NCI-H1417 treated with DMSO at 0.1 percent for 48 hours (cell line): ENCODE measurements at regions not wholly inside any gene's neighbourhood (a gene's known extent, or its start where the extent isn't known, plus 50 kb on each side); places are given as distances from the start of the nearest gene placed in this dataset.

Source experiments
- DNase-seq: peaks from one replicate; lab custom pipeline; 2025; lab: John Stamatoyannopoulos, UW

DNA sequence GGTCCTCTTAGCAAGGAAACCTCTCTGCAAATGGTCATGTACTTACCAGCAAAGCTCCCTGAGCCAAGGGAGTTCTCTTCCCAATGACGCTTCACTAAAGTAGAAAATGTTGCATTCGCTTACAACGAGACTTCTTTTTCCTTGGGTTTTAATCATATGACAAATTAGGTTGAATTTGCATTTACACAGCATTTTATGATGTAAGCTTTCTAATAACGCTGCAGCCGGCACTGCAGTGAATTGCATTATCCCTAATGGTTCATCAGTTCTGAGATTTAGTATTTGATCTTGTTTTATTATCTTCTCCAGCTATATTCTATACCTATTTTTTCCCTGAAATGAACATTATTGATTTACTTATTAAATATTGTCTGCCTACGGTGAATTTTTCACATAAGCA, 339.3 kb upstream of the PFKP start:
- DNase-seq = no peak

DNA sequence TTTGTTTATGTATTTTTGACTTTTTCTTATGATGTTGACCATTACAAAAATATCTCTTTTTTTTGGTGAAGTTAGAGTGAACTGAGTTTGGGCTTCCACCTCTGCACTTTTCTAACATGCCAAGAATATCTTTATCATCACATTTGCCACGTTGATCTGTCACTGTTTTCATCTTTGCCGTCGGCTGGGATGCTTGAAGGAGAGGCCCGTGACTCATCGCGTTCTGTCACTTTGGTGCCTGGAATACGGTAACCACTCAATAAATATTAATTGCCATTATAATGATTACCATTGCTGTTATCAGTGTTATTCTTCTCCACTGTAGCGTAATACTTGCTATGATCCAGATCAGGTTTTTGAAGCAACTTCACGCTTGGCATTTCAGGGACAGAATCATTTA, 350.8 kb upstream of the PFKP start:
- no peak for DNase-seq

DNA sequence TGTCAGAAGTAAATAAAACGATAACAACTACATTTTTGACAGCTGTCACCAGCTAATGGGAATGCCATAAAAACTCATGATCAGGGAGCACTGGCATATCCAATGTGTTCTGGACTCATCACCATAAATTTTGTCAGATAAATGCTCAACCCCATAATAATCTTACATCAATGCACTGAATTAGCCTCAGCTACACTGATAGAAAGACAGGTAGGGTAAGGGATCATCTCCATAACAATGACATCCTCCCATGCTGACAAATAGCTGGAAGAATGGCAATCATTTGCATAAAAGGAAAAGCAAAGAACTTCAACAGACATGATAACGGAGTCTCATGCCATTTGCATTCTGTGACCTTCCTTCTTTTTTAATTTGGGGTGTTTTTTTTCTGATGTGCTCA, 352.8 kb upstream of the PFKP start:
- no peak for DNase-seq

DNA sequence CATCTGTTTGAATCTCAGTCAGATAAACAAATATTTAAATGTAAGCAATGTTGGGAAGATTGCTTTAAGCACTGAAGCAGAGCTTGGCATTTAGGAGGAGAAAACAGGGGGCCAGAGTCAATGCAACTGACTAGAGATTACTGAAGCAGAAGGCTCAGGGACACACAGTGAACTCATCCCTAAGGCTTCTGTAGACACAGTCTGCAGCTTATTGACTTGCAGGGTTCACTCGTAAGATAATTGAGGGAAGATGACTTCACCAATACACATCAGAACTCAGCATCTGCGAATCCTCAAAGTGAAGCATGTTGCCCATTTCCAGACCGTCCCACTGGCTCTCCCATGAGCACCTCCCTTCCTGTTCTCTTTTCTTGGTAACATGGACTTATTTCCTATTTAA, 363.4 kb upstream of the PFKP start:
- DNase-seq = no peak

DNA sequence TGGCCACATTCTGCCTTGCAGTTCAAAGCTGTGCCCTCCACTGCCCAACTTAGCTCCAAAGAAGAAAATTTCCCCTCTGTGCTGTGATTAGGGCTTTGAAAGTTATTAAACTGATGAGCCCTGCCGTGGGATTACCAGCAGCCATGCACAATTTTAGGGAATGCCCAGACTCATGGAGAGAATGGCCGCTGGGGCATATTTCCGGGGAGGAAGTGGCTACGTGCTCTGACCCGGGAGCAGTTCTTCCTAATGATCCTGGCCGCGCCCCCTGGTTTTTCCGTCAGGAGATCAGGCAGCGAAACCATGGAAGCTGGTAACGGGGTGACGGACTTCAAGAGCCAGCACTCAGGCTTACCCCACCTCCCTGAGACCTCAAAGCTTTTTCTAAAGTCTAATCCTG, 365.5 kb upstream of the PFKP start:
- no peak for DNase-seq

DNA sequence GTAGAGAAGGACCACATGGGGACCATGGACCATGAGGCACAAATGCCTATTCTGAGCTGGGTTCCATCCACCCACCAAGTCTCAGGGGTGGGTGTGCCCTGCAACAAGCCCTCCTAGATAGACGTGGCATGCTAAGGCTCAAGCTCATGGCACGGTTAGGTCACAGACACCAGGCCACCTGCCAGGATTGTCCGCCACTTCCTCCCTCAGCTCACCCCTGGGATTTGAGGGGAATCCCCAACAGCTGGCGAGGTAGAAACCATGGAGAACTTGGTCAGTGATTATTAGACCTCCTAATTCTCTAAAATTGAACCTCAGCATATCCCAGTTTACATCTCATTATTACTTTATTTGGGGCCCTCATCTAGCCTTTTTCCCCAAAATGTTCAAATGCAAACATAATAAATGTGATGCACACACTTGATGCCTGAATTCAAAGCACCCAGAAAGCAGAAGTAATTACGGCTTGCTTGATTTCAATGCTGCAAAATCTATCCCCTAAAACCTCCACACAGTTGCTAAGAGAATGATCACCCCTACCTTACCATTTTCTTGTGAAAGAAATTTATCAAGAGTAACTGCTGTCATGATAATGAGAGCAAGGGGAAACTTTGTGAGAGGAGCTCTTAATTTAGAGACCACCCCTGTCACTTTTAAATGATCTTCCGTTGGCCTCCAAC, 366.6 kb upstream of the PFKP start:
- DNase-seq = no peak

DNA sequence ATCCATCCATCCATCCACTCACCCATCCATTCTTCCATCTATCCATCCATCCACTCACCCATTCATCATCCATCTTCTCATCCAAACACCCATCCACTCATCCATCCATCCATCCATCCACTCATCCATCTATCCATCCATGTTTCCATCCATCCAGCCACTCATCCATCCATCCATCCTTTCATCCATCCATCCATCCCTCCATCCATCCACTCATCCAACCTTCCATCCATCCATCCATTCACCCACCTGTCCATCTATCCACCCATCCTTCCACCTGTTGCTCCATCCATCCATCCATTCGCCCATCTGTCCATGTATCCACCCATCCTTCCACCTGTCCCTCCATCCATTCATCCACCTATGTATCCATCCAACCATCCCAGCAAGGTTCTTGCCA, 378.4 kb upstream of the PFKP start:
- DNase-seq = no peak

DNA sequence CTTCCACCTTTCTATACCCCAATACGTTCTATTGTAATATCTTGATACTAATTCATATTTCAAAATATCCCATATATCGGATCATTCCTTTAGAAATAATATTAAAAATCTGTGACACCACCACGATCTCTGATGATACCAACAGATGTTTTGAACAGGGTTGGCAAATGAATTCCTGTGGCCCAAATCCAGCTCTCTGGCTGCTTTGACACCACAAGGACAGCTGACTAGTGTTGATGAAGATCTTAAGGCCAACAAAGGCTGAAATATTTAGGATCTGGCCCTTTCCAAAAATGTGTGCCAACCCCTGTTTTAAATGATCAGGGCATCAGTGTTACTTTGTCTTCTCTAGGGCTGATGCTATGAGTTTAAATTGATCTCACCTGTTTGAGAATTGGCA, 380.7 kb upstream of the PFKP start:
- DNase-seq = no peak

DNA sequence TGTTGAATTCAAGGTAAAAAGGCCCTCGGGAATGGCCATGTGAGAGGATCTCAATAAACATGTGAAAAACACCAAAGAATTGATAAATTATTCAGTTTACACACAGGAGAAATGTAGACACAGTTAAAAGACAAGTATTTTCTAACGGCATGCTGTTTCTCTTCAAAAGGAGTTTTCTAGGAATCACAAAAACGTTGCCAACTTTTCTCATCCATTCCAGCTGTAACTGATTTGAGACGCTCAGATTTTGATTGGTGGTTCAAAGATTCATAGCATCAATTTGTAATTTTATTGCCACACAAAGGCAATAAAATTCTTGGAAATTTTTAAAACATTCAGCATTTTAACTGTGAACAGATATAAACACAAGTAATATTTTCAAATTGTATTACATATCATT, 384.9 kb upstream of the PFKP start:
- no peak for DNase-seq

DNA sequence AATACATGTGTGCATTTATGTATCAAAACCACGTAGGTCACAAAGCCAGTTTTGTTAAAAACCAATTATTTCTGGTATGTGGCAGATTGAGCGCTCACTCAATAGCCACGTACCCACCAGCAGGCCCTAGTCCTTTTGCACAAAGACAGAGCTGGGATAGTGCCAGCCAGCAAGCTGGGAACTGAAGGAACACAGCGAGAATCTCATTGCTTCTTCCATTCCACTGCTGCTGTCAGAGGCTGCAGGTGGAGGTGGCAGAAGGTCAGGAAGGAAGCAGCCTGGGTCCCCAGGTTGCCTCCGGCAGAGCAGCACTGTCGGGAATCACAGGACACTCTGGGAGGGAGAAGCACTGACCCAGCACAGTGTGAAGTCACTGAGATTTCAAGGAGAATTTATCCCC, 385.5 kb upstream of the PFKP start:
- no peak for DNase-seq

DNA sequence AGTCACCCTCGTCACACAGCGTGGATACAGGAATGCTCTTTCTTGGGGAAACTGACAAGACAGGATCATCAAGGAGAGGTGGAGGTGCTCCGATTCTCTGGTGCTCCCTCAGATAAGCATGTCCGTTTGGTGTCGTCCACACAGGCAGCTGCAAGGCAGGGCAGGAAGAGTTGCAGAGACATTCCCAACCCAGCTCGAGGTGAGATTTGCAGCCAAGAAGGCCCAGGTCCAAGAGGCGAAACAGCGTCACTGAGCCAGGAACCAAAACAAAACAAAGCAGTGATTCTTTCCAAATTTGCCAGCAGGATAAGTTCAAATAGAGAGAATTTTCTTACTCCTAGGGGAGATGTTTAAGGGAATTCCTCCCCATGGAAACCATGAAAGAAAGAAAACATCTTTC, 386.5 kb upstream of the PFKP start:
- DNase-seq = no peak

DNA sequence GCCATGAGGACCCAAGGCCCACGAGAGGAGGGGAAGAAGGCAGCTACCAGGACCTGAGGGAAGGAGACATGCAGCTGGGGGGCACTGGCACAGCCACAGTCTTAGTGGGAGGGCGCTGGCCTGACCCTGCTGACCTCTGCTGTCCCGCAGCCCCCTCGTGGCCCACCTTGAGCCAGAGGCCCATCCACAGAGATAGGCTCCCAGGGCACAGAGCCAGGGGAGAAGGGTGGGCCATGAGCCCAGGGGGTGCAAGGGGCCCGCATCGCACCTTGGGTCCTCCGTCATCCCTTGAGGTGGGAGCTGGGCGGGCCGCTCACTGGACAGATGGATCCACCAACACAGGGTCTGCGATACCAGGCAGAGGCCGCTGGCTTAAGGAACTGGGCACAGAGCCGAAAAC, 387.7 kb upstream of the PFKP start:
- DNase-seq = no peak

DNA sequence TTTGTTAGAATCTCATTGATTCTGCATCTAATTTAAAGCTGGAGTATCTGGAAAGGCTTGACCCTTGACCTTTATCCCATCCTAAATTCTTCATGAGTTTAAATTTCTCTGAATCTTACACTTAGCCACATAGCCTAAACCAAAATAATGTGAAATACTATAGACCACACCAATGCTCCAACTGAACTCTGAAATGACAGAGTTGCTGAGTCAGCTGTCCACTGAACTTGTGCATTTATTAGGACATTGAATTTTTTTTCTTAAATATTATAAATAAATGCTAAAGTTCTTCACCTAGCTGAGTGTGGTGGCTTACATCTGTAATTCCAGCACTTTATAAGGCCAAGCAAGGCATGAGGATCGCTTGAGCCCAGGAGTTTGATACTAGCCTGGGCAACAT, 390.9 kb upstream of the PFKP start:
- no peak for DNase-seq

DNA sequence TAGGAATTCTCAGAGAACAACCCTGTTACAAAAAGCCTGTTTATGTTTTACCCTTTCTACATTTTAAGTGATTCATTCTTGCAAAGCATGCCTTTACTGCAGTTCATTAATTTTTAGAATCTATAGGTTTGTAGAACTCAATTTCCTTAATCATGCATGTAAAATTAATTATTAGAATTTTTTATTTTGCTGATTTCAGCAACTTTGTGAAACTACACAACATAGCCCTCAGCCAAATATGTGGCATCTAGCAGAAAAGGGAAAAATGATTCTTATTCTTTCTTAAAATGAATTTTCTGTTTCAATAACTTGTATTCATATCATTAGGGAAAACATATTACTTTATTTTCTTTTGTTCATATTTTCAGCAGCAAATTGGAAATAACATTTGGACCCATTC, 392.9 kb upstream of the PFKP start:
- no peak for DNase-seq

DNA sequence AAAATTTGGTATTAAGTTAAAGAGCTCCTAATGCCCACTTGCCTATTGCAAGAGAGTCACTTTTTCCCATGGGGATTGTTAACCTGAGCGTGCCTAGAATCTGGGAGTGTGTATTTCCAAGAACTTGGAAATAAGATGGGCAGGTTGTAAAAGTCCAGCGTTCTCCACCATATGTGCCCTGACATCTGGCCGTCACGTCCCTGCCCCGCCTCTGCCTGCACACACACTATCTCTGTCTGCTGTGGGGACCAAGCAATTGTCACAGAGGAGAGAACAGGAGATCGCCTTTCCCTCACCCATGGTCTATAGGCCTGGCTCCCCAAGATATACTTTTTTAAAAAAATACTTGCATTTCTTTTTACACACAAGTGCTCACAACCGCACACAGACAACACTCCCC, 396.5 kb upstream of the PFKP start:
- no peak for DNase-seq

DNA sequence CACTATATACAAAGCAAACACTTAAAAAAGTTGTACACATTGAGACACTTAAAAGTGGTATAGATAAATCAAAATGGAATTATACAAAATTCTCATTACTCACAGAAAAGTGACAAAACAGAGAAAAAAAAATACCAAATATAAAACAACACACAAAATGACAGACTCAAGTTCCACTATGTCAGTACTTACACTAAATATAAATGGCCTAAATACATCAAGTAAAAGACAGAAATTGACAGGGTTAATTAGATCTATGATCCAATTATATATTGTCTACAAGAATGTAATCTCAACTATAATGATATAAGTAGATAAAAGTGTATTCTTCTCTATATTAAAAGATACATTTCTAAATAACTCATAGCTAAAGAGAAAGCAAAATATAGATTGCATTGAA, 401.6 kb upstream of the PFKP start:
- DNase-seq = no peak

DNA sequence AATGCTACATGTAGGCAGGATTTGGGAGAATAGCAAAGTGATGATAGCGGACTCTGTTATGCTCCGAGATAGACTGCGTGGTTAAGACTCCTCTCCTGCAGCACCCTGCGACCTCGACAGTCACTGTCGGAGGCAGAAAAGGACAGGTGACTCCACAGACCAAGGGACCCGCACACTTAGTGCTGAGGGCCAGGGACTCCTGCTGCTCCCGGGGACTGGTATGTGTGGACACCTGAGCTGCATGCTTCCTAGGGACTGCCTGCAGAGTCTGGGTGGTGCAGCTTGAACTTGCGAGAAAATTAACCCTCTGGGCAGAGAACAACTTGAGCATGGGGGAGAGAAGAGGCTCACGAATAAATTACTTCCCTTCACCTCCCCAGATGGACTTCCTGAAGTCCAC, 407.1 kb upstream of the PFKP start:
- no peak for DNase-seq

DNA sequence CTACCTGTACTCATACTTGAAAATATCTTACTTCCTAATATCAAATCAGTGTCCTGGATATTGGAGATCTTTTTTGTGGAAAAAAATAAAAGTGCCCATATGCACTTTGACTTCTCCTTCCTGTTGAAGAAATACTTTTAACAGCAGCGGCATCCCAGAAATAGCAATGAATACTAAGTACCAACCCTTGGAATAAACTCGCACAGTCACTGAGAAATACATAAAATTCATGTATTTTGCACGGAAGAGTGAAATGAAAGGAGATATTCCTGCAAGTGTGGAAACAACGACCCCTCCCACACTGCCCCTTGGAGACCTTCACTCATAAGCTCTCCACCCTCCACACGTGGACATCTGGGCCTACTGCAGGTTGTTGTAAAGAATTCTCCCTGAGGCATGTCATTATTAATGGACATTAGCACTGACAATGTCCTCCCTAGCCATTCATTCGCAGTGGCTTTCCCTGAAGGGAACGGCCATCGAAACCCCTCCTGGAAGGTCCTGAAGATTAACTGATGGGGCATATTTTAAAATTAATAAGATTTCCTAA, 407.6 kb upstream of the PFKP start:
- no peak for DNase-seq

DNA sequence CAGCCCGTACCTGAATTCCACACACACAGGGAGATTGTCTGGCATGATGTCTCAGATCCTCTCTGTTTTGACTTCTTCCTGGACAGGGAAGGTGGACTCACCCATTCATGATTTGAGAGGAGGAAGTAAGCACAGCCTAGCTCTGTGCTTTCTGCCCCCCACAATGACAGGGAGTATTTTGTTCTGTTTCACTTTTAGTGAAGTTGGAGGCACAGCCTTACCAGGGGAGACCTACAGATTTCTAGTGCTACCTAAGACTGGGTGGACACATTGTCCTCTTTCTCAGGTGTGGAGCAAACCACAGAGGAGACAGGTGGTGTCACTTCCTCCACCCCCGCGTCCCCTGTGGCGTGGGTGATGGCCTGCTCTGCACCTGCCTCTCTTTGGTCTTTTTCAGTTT, 408.6 kb upstream of the PFKP start:
- no peak for DNase-seq

DNA sequence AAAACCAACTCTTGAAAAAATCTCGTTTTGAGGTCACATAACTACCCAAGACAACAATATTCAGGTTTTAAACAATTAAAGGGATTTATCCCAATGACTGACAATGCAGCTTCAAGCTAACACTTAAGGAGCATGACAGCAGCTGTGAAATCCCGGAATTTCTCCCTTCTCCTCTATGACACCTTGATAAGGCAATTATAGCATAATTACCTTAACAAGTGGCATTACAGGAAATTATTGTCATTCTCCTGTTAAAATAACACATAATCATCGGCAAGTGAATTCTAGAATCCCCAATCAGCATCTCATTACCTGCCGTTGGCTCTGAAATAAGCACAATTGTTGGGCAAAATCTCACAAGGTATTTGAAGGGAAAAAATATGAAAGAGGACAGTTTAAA, 417.0 kb upstream of the PFKP start:
- DNase-seq = no peak

DNA sequence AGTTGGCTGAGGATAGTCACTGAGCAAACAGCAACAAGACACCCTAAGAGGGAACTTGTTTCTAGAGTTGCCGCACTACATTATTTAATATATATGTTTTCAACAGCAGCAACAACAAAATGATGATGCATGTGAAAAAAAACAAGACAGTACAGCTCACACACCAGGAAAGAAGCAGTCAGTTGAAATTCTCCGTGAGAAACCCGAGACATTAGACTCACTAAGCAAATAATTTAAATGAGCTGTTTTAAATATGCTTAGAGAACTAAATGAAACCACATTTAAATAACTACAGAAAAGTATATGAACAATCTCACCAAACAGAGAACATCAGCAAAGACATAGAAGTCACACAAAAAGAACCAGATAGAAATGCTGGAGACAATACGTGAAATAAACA, 426.3 kb upstream of the PFKP start:
- no peak for DNase-seq

DNA sequence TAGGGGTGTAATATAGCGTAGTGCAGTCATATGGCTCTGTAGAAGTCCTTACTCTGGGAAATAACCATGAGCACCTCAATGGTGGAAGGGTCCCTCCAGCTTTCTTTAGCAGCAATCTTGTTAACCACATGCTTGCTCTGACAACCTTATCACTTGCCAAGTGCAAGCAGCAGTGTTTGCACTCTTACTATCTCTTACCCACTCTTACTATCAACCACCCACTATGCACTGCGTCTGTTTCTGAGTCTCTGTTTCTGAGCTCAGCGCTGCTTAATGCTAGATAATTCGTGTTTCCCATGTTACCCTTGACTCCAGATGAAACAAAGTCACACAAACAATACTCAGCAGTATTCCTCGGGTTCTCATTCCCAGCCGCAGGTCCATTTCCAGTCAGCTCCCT, 433.7 kb upstream of the PFKP start:
- no peak for DNase-seq

DNA sequence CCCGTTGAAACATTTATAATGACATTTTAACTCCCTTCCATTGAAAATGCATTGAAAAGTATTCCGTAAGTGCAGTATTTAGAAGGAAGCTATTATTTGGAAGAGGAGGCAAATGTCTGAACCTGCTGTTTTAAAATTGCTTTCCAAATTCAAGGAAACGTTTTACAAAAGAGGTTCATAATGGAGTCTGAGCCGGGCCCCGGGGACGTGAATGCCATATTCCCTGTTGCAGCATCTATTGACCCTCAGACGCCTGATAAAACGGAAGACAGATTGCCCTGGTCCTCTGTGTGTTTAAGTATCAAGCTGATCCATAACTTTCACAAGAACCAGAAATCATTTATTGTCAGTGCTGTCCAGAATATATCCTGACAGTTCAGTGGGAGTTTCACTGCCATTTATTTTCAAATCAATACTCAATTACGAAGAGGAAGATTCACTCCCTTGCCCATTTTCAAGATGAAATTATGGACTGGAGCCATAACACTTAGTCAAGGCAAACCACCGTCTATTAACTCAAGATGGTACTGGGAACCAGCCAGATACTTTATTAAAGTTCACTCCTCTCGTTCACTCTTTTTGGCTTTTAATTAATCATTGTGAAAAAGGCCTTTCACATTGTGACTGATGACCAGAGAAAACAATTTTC, 435.7 kb upstream of the PFKP start:
- no peak for DNase-seq

DNA sequence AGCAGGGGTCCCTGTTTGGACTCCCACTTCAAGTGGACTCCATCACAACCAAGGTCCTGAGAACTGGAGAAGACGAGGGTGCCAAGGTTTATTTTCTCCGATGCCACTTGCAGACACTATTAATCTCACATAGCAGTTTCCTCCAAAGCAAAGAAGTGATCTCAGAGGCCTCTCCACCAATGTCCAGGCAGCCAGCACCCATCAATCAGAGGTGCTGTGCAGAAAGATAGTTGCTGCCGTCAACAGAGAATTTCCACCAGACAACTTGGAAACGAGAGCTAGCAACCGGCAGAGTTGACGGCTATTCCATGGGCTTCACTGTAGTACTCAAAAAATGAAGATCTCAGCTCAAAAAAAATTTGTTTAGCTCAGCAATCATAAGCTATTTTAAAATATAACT, 438.6 kb upstream of the PFKP start:
- no peak for DNase-seq
